Common myeloid progenitor, CD34-positive (primary cell): ENCODE measurements at regions not wholly inside any gene's neighbourhood (a gene's known extent, or its start where the extent isn't known, plus 50 kb on each side); places are given as distances from the start of the nearest gene placed in this dataset.

Source experiments
- CTCF ChIA-PET: fragments of 350-600 bp; sonication (Branson Sonifier 250); formaldehyde crosslinking; loops from one replicate; lab custom pipeline; 2021; ENCODE audit warnings: antibody characterized with exemption; lab: Charles Lee
- POLR2A ChIA-PET: fragments of 350-600 bp; sonication (Branson Sonifier 250); formaldehyde crosslinking; loops from one replicate; lab custom pipeline; 2021; ENCODE audit warnings: antibody characterized with exemption; lab: Charles Lee
- DNase-seq, 3 donors: peaks; one replicate each; pipeline versions ENCODE4 v3.0.0 to v3.0.0-alpha.2; 2013
- H3K27ac ChIP-seq, 2 experiments: 1 replicate in 1 of 2; 2 replicates in 1 of 2; pipeline ENCODE4 v1.7.0; 2013; ENCODE audit warnings: inconsistent platforms in 2 of 2, low read length in 2 of 2, mild to moderate bottlenecking in 2 of 2, low read depth in 1 of 2, moderate library complexity in 1 of 2; ENCODE audit not compliant: severe bottlenecking in 2 of 2, insufficient read depth in 1 of 2, poor library complexity in 1 of 2
- H3K27me3 ChIP-seq, 5 experiments: replicated peaks in 2 of 5; 1 replicate in 3 of 5; 2 replicates in 2 of 5; pipeline versions ENCODE4 v1.6.1 to v1.7.0; 2013; ENCODE audit warnings: low read length in 4 of 5, mild to moderate bottlenecking in 2 of 5, moderate library complexity in 2 of 5, inconsistent platforms in 1 of 5; ENCODE audit not compliant: insufficient read depth in 5 of 5, control insufficient read depth in 4 of 5
- H3K36me3 ChIP-seq, 4 experiments: 1 replicate in 2 of 4; 2 replicates in 2 of 4; pipeline versions ENCODE4 v1.6.1 to v1.7.0; 2013; ENCODE audit warnings: low read length in 3 of 4, control low read depth in 1 of 4, mild to moderate bottlenecking in 1 of 4; ENCODE audit not compliant: control insufficient read depth in 4 of 4, insufficient read depth in 4 of 4
- H3K4me1 ChIP-seq, 4 experiments: 1 replicate in 3 of 4; 2 replicates in 1 of 4; pipeline versions ENCODE4 v1.6.1 to v1.7.1; 2013; ENCODE audit warnings: low read length in 3 of 4, mild to moderate bottlenecking in 3 of 4, control low read depth in 1 of 4, inconsistent platforms in 1 of 4, moderate library complexity in 1 of 4; ENCODE audit not compliant: control insufficient read depth in 4 of 4, insufficient read depth in 4 of 4; ENCODE audit errors: control extremely low read depth in 1 of 4
- H3K4me3 ChIP-seq, 7 experiments: 1 replicate in 4 of 7; 2 replicates in 3 of 7; pipeline versions ENCODE4 v1.5.1 to v1.7.0; 2013; ENCODE audit warnings: mild to moderate bottlenecking in 7 of 7, low read length in 6 of 7, moderate library complexity in 6 of 7, inconsistent platforms in 2 of 7, low read depth in 2 of 7, control low read depth in 1 of 7; ENCODE audit not compliant: insufficient read depth in 4 of 7, control insufficient read depth in 1 of 7; ENCODE audit errors: extremely low read depth in 1 of 7
- H3K9me3 ChIP-seq, 5 experiments: 1 replicate in 4 of 5; 2 replicates in 1 of 5; pipeline versions ENCODE4 v1.6.1 to v1.7.1; 2013; ENCODE audit warnings: low read length in 4 of 5, mild to moderate bottlenecking in 2 of 5, inconsistent platforms in 1 of 5, low read depth in 1 of 5, moderate library complexity in 1 of 5; ENCODE audit not compliant: control insufficient read depth in 4 of 5, insufficient read depth in 2 of 5; ENCODE audit errors: control extremely low read depth in 1 of 5
- WGBS: methylation state at CpG from one replicate; pipeline ENCODE4 v1.1.5; 2013; ENCODE audit not compliant: insufficient coverage; 5-methylcytosine and 5-hydroxymethylcytosine counted together

DNA sequence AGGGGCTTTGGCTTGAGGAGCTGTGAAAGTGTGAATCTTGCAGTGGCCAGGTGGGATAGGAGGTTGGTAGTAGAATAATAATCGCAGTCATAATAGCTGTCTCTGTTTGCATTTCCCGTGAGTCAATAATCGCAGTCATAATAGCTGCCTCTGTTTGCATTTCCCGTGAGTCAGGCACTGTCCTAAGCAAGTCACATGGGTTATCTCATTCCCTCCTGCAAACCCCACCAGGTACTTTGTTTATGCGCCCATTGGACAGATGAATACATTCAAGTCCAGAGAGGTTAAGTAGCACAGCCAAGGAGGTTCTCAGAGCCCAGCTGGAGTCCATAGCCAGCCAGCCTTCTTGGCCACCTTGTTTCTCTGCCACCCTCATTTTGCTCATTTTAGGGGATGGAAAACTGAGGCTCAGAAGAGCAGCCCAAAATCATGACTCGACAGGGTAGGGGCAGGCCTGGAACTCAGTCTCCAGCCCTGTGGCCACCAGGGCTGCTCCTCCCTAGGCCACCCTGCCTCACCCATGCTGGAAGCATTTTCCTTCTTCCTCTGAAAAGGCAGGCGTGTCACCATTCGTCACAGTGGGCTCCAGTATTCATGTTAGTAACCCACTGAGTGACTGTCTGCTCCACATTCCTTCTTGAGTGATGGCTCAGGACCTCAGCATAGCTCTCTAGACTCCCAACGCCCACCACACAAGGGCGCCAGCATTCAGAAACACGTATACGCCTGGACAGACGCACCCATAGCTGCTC lies 206.2 kb downstream of the URI1 start:
- DNase-seq, result no peak
- Histone ChIP-seq H3K4me1 (no peaks in the 10 kb centered on the region), H3K4me3 (no peak overlapping the region), H3K27ac (no peak overlapping the region), H3K36me3 (no peaks in the 10 kb centered on the region), H3K27me3 (peaks cover 0 to 12% (median 6%) of the 10 kb centered on the region in 5 experiments), H3K9me3 (no peaks in the 10 kb centered on the region)
- ChIA-PET POLR2A (no interaction called here), CTCF (no interaction called here)
- 93% methylated on average over 13 of the region's 13 CpGs for WGBS

- CTCF ChIA-PET, result no interaction called here
- Histone ChIP-seq H3K4me1 (no peaks in the 10 kb centered on the region), H3K27me3 (peaks cover 0 to 15% (median 9%) of the 10 kb centered on the region in 5 experiments), H3K9me3 (no peaks in the 10 kb centered on the region), H3K36me3 (no peaks in the 10 kb centered on the region), H3K27ac (no peak overlapping the region), H3K4me3 (no peak overlapping the region)
- POLR2A ChIA-PET, result no interaction called here
- WGBS, result 94% methylated on average over 8 of the region's 8 CpGs
- no peak for DNase-seq
Measured at GRCh38 chr19:30148803-30149202, 206.8 kb downstream of the URI1 start.

DNA sequence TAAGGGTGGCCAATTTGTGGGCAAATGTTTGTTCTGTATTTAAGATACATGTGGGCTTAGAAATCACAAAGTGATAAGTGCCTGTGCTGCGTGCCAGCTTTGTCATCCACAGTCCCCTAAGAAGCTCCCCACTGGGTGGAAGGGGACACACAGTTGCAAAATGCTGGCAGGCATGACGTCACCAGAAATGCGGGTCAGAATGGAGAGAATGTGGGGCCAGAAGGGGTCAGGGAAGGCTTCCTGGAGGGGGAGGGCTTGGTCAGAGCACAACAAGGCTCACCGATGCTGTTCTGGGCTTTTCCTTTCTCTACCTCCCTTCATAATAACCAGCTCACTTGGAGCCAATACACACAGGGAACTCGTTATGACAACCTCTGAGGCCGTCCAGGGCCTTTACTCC lies 207.3 kb downstream of the URI1 start:
- no peak overlapping the region for H3K27ac ChIP-seq
- WGBS, result 69% methylated on average over 4 of the region's 6 CpGs
- ChIA-PET CTCF (no interaction called here), POLR2A (no interaction called here)
- no peaks in the 10 kb centered on the region for H3K4me1 ChIP-seq
- H3K9me3 ChIP-seq, result no peaks in the 10 kb centered on the region
- no peaks in the 10 kb centered on the region for H3K36me3 ChIP-seq
- H3K4me3 ChIP-seq, result no peak overlapping the region
- H3K27me3 ChIP-seq, result peaks cover 0 to 20% (median 9%) of the 10 kb centered on the region in 5 experiments
- no peak for DNase-seq

DNA sequence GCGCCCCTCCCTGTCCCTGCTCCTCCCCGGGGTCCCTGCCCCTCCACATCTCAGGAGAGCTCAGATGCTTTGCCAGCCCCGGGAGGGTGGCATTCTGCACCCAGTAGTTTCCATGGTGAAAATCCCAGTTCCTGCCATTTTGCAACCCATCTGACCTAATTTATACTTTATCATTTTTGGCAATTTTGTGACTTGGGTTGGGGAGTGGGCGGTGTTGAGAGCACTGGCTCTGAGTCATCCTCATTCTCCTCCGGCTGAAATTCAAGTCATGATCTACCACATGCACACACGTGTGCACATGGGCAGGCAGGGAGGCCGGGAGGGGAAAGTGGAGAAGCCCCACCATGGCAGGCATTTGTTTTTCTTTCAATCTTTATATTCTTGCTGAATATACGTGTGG lies 208.6 kb downstream of the URI1 start:
- DNase-seq, result no peak
- H3K4me3 ChIP-seq, result no peak overlapping the region
- ChIA-PET POLR2A (no interaction called here), CTCF (no interaction called here)
- H3K4me1 ChIP-seq, result no peaks in the 10 kb centered on the region
- 96% methylated on average over 6 of the region's 8 CpGs for WGBS
- no peak overlapping the region for H3K27ac ChIP-seq
- H3K27me3 ChIP-seq, result peaks cover 0 to 26% (median 9%) of the 10 kb centered on the region in 5 experiments
- no peaks in the 10 kb centered on the region for H3K9me3 ChIP-seq
- H3K36me3 ChIP-seq, result no peaks in the 10 kb centered on the region

- Histone ChIP-seq H3K4me3 (no peak overlapping the region), H3K9me3 (no peaks in the 10 kb centered on the region), H3K27me3 (peaks cover 0 to 29% (median 9%) of the 10 kb centered on the region in 5 experiments), H3K4me1 (no peaks in the 10 kb centered on the region), H3K36me3 (no peaks in the 10 kb centered on the region), H3K27ac (no peak overlapping the region)
- CTCF ChIA-PET, result no interaction called here
- DNase-seq, result no peak
- POLR2A ChIA-PET, result no interaction called here
- WGBS, result 88% methylated on average over 5 of the region's 6 CpGs
Measured at GRCh38 chr19:30151081-30151480, 209.0 kb downstream of the URI1 start.

- Histone ChIP-seq H3K9me3 (no peaks in the 10 kb centered on the region), H3K36me3 (no peaks in the 10 kb centered on the region), H3K4me3 (no peak overlapping the region), H3K27ac (no peak overlapping the region), H3K4me1 (no peaks in the 10 kb centered on the region), H3K27me3 (peaks cover 0 to 29% (median 10%) of the 10 kb centered on the region in 5 experiments)
- CTCF ChIA-PET, result no interaction called here
- POLR2A ChIA-PET, result no interaction called here
- WGBS, result 93% methylated on average over 10 of the region's 10 CpGs
- no peak for DNase-seq
Measured at GRCh38 chr19:30152510-30153291, 210.7 kb downstream of the URI1 start.
